ENCODE measurements at regions not wholly inside any gene's neighbourhood (a gene's known extent, or its start where the extent isn't known, plus 50 kb on each side); places are given as distances from the start of the nearest gene placed in this dataset.

GRCh38 chr14:56463271-56463890, 116.2 kb upstream of the TMEM260 start:
- TF ChIP-seq, protein P1, sequence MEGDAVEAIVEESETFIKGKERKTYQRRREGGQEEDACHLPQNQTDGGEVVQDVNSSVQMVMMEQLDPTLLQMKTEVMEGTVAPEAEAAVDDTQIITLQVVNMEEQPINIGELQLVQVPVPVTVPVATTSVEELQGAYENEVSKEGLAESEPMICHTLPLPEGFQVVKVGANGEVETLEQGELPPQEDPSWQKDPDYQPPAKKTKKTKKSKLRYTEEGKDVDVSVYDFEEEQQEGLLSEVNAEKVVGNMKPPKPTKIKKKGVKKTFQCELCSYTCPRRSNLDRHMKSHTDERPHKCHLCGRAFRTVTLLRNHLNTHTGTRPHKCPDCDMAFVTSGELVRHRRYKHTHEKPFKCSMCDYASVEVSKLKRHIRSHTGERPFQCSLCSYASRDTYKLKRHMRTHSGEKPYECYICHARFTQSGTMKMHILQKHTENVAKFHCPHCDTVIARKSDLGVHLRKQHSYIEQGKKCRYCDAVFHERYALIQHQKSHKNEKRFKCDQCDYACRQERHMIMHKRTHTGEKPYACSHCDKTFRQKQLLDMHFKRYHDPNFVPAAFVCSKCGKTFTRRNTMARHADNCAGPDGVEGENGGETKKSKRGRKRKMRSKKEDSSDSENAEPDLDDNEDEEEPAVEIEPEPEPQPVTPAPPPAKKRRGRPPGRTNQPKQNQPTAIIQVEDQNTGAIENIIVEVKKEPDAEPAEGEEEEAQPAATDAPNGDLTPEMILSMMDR (IDR thresholded peaks at IDR 0.05) = no peak
- H3K4me1 ChIP-seq = no peaks in the 10 kb centered on the region
- intact Hi-C loops (cut with DNase I) = no loop called here

DNA sequence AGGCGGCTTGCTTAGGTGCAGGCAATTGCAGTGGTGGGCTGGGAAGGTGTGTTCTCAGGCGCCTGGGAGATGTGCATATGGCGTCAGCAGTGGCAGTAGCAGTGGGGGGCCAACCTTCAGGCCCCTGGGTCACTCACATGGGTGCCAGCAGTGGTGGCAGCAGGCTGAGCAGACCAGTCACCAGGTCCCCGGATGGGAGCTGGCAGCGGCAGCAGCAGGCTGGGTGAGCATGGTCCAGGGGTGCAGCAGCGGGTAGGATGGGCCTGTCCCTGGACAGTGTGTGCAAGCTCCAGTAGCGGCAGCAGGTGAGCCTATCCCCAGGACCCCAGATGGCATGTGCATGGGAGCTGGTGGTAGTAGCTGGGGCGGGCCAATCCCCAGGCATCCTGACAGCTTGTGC, 108.5 kb upstream of the TMEM260 start:
- peaks cover 0 to 2% of the 10 kb centered on the region in 2 donors for H3K27me3 ChIP-seq
- no peak overlapping the region for H3K27ac ChIP-seq
- intact Hi-C loops (cut with DNase I) = loop anchor here in 1 of 2 donors (10.0 kb wide), 2 partner anchors 736 to 766 kb away; no protein-coding TSS in a partner anchor
- H3K36me3 ChIP-seq = no peaks in the 10 kb centered on the region
- no peak overlapping the region for H3K4me3 ChIP-seq
- TF ChIP-seq, protein P1 (IDR thresholded peaks at IDR 0.05) = no peak
- H3K4me1 ChIP-seq = no peaks in the 10 kb centered on the region
- peaks cover 0 to 2% of the 10 kb centered on the region in 2 donors for H3K9me3 ChIP-seq
- DNase-seq (no peak), ATAC-seq (no peak)

More at GRCh38 chr14:56463271-56463890, 116.2 kb upstream of the TMEM260 start:
- Histone ChIP-seq H3K4me3 (no peak overlapping the region), H3K9me3 (no peaks in the 10 kb centered on the region), H3K27me3 (no peaks in the 10 kb centered on the region), H3K27ac (no peak overlapping the region), H3K36me3 (no peaks in the 10 kb centered on the region)
- ATAC-seq (no peak), DNase-seq (no peak)

DNA sequence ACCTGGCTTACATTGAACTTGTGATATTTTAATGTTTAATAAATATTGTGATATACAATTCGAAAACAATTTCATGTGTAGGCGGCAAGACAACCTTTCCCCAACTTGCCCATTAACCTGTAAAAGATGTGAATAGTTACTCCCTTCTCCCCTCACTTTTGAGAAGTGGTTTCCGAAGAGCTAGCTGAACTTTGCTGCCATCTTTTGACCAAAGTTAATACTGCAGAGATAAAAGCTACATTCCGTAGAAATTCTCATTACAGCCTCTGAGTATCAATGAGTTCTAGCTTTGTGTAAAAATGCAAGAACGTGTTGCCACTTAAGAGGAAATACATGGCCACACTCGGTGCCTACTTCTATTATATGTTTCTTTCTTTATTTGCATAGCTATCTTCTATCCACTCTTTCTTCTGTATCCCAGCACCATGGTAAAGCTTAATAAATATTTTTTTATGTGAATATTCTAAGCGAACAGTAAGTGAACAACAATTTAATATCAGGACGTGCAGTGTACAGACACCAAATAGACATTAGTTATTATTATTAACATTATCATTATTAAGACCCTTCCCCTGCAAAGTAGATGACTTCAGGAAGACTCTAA, 105.1 kb upstream of the TMEM260 start:
- Histone ChIP-seq H3K9me3 (no peaks in the 10 kb centered on the region), H3K36me3 (no peaks in the 10 kb centered on the region), H3K4me3 (no peak overlapping the region), H3K27me3 (peaks cover 0 to 2% of the 10 kb centered on the region in 2 donors), H3K4me1 (no peaks in the 10 kb centered on the region), H3K27ac (no peak overlapping the region)
- ATAC-seq (peak; percentile 74), DNase-seq (peak in 1 of 4 donors; percentile 44)
- TF ChIP-seq, protein P1 (IDR thresholded peaks at IDR 0.05) = peak; percentile 64 to 80
- intact Hi-C loops (cut with DNase I) = loop anchor here in 1 of 2 donors (10.0 kb wide), 2 partner anchors 740 to 770 kb away; no protein-coding TSS in a partner anchor

DNA sequence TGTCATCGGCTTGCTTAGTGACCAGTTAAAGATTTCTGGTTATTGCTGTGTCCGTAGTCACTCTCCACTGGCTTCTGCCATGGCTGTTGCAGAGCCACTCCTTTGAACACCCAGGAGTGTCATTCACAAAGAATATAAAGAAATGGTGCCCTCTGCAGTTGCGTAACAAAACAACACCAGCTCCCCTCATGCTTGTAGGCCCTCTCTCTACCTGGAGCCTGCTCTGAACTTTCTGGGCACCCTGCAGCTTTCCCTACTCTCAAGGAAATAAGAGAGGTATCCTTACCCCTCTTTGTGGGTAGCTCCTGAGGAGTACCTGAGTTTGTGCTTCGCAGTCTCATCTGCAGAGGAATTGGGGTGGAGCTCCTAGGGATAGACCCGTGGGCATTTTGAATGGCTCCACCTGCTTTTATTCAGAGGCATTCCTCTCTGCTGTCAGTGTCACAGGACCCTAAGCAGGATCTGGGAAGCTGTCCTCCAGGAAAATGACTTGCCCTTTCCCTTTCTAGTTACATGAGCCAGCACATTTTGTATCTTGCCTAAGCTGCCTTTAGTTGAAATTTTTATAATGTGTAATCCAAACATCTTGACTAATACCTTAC, 97.2 kb upstream of the TMEM260 start:
- H3K9me3 ChIP-seq = no peaks in the 10 kb centered on the region
- no peak for DNase-seq
- no peaks in the 10 kb centered on the region for H3K4me1 ChIP-seq
- ATAC-seq = peak; percentile 33
- intact Hi-C loops (cut with DNase I) = no loop called here
- no peaks in the 10 kb centered on the region for H3K36me3 ChIP-seq
- no peak overlapping the region for H3K27ac ChIP-seq
- H3K27me3 ChIP-seq = no peaks in the 10 kb centered on the region
- TF ChIP-seq, protein P1 (IDR thresholded peaks at IDR 0.05) = no peak
- no peak overlapping the region for H3K4me3 ChIP-seq

DNA sequence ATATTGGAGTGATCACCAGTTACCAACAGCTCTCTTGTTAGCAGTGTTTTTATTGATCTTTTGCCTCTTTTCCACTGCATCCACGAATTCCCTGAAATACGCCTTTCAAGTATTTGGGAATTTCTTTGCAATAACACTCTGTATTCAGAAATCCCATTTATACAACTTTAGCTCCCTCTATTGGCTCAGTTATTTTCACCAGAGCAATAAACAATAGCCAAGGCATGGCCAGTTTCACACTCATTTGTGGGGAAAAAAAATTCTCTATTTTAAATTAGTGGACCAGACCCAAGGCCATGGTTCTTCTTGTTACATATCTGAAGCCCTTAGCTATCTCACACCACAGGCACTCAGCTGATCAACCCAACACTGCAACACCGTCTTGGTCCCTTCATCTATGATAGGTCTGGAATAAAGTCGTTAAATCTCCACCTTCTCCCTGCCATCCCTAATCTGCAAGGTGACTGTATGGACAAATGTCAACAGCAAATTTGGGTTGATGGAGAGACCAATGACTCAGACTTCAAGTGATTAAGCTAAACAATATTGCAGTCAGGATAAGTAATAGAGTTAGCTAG, 92.4 kb upstream of the TMEM260 start:
- Histone ChIP-seq H3K4me1 (peaks cover 0 to 5% of the 10 kb centered on the region in 2 donors), H3K9me3 (no peaks in the 10 kb centered on the region), H3K4me3 (no peak overlapping the region), H3K27me3 (no peaks in the 10 kb centered on the region), H3K27ac (no peak overlapping the region), H3K36me3 (no peaks in the 10 kb centered on the region)
- TF ChIP-seq, protein P1 (IDR thresholded peaks at IDR 0.05) = peak in 1 of 2 donors; percentile 18
- no peak for DNase-seq
- intact Hi-C loops (cut with DNase I) = no loop called here
- ATAC-seq = peak; percentile 55
